ENCODE measurements at regions not wholly inside any gene's neighbourhood (a gene's known extent, or its start where the extent isn't known, plus 50 kb on each side); places are given as distances from the start of the nearest gene placed in this dataset.

GRCh38 chr9:80127920-80128319 lies 556.2 kb downstream of the TLE4 start:
- TF ChIP-seq CTCF (IDR thresholded peaks at IDR 0.05) (no peak), POLR2A (IDR thresholded peaks at IDR 0.05) (no peak)

Data from adrenal gland (tissue), 5 donors.